ENCODE measurements at regions not wholly inside any gene's neighbourhood (a gene's known extent, or its start where the extent isn't known, plus 50 kb on each side); places are given as distances from the start of the nearest gene placed in this dataset.

DNA sequence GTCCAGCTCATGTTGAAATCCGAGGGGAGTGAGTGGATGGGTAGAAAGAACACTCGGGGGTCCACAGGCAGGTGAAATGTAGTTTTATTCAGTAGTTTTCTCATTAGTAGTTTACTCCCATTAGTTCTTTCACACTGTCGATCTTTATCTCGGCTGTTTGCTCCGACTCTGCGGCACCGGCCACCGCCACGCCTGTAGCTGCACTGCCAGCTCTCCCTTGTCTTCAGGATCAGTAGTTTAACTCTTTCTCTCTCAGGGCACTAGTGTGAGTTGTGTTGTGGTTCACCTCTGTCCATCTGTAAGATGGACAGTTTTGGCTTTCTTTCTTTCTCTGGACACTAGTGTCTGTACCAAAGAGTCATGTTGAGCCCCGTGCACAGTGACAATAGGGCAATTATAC is 195.7 kb downstream of the LMBRD1 start:
- Mint-ChIP-seq H3K9me3 (no peaks in the 10 kb centered on the region), H3K36me3 (ENCODE audit: low read depth) (no peaks in the 10 kb centered on the region), H3K4me3 (no peak overlapping the region), H3K4me1 (ENCODE audit: low read depth) (no peaks in the 10 kb centered on the region), H3K27me3 (peaks cover 16% of the 10 kb centered on the region), H3K27ac (no peak overlapping the region)
- TF ChIP-seq, protein P1, sequence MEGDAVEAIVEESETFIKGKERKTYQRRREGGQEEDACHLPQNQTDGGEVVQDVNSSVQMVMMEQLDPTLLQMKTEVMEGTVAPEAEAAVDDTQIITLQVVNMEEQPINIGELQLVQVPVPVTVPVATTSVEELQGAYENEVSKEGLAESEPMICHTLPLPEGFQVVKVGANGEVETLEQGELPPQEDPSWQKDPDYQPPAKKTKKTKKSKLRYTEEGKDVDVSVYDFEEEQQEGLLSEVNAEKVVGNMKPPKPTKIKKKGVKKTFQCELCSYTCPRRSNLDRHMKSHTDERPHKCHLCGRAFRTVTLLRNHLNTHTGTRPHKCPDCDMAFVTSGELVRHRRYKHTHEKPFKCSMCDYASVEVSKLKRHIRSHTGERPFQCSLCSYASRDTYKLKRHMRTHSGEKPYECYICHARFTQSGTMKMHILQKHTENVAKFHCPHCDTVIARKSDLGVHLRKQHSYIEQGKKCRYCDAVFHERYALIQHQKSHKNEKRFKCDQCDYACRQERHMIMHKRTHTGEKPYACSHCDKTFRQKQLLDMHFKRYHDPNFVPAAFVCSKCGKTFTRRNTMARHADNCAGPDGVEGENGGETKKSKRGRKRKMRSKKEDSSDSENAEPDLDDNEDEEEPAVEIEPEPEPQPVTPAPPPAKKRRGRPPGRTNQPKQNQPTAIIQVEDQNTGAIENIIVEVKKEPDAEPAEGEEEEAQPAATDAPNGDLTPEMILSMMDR (IDR thresholded peaks at IDR 0.05) = no peak
- no peak for ATAC-seq
- intact Hi-C loops (cut with micrococcal nuclease) = no loop called here
- no peak for DNase-seq
- ChIA-PET CTCF (no interaction called here), POLR2A (no interaction called here)

DNA sequence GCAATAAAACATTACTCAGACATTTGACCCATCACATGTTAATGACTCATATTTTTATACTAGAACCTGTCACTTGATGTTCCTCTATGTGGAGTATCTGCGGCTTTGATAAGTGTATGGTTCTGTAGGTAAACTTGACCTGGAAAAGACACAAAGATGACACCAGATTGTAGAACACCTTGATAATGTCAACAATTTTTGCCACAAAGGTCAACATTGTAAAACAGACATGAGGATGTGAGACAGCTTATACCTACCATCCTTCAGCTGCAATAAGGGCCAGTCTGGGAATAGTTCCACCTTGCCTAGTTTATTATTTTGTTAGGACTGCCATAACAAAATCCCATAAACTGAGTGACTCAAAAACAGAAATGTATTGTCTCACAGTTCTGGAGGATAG is 202.4 kb downstream of the LMBRD1 start:
- TF ChIP-seq, protein P1 (IDR thresholded peaks at IDR 0.05) = no peak

DNA sequence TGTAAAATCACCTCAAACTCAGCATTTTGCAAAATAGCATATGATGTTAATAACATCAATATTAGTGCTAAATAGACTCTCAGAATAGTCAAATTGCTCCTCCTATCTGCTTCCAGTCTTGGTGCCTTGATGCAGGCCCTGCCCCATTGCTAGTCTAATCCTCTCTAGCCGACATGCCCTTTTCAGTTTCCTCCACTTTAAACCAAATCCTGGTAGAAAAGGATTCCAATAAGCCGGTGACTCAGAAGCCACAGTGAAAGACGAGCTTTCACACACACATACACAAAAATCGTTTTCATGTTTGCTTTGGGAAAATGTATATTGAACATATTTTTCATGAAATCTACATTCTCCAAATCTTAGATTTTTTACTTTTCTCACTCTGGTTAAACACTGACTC is 203.1 kb downstream of the LMBRD1 start:
- H3K4me3 Mint-ChIP-seq = no peak overlapping the region
- no peaks in the 10 kb centered on the region for H3K36me3 Mint-ChIP-seq (ENCODE audit: low read depth)
- intact Hi-C loops (cut with micrococcal nuclease) = no loop called here
- H3K9me3 Mint-ChIP-seq = no peaks in the 10 kb centered on the region
- no peaks in the 10 kb centered on the region for H3K4me1 Mint-ChIP-seq (ENCODE audit: low read depth)
- DNase-seq = no peak
- ChIA-PET POLR2A (no interaction called here), CTCF (no interaction called here)
- H3K27me3 Mint-ChIP-seq = no peaks in the 10 kb centered on the region
- TF ChIP-seq, protein P1 (IDR thresholded peaks at IDR 0.05) = no peak
- H3K27ac Mint-ChIP-seq = no peak overlapping the region
- ATAC-seq = no peak

More for the DNA sequence above, 202.4 kb downstream of the LMBRD1 start:
- intact Hi-C loops (cut with micrococcal nuclease) = no loop called here
- no peak overlapping the region for H3K4me3 Mint-ChIP-seq
- H3K36me3 Mint-ChIP-seq (ENCODE audit: low read depth) = no peaks in the 10 kb centered on the region
- H3K4me1 Mint-ChIP-seq (ENCODE audit: low read depth) = no peaks in the 10 kb centered on the region
- POLR2A ChIA-PET = no interaction called here
- CTCF ChIA-PET = no interaction called here
- no peak overlapping the region for H3K27ac Mint-ChIP-seq
- H3K27me3 Mint-ChIP-seq = peaks cover 2% of the 10 kb centered on the region
- DNase-seq (no peak), ATAC-seq (no peak)
- no peaks in the 10 kb centered on the region for H3K9me3 Mint-ChIP-seq

DNA sequence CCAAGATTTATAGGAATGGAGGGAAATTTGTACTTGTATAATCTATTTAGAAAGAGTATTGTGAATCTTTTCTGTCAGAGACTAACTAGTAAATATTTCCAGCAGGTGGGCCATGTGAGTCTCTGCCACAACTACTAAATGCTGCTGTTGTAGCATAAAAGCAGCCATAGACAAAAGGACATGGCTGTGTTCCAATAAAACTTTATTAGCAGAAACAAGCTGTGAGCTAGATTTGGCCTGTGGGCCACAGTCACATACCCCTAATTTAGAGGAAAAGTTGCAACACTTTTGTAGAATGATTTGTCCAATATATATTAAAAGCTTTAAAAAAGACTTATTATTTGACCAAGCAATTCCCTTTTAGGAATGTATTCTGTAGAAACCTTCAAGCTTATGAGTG is 207.2 kb downstream of the LMBRD1 start:
- DNase-seq (no peak), ATAC-seq (no peak)
- ChIA-PET POLR2A (no interaction called here), CTCF (no interaction called here)
- no peaks in the 10 kb centered on the region for H3K9me3 Mint-ChIP-seq
- no peaks in the 10 kb centered on the region for H3K36me3 Mint-ChIP-seq (ENCODE audit: low read depth)
- no peak overlapping the region for H3K27ac Mint-ChIP-seq
- peaks cover 6% of the 10 kb centered on the region for H3K27me3 Mint-ChIP-seq
- intact Hi-C loops (cut with micrococcal nuclease) = no loop called here
- H3K4me1 Mint-ChIP-seq (ENCODE audit: low read depth) = peaks cover 8% of the 10 kb centered on the region
- TF ChIP-seq, protein P1 (IDR thresholded peaks at IDR 0.05) = no peak
- no peak overlapping the region for H3K4me3 Mint-ChIP-seq

DNA sequence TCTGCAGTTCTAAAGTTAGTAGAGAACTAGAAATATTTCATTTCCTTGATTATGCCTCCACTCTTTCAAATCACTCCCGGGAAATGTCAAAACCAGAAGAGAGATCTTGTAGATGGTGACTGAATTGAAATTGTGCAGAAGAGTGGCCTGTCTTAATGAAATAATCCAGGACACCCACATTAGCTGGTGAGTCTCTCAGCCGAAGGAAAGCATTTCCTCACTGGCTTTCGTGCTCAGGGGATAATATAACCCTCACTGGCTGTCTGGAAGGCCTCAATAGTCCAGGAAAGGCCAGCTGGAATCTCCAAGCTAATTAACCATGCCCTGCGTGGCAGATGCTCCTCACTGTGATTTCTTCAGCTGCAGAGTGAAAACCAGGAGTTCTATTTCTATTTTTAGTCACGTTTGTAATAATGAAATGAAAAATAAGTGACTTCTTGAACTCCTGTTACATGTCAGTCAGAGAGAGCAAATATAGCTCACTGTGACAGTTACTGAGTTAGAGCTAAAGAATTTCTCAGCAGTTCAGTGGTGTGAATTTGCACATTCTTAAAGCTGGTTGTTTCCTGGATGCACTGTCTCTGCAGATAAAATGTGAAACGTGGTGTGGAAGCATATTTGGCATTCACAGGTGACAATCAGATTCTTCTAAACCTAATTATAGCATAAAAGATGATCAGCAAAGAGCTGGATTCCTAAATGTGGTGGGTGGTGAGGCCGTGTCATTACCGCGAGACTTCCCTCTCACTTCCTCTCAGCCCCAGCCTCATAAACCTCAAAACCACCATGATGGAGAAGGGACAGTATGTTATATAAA is 211.7 kb downstream of the LMBRD1 start:
- Mint-ChIP-seq H3K4me1 (ENCODE audit: low read depth) (peaks cover 20% of the 10 kb centered on the region), H3K9me3 (no peaks in the 10 kb centered on the region), H3K27ac (no peak overlapping the region), H3K4me3 (no peak overlapping the region), H3K36me3 (ENCODE audit: low read depth) (no peaks in the 10 kb centered on the region), H3K27me3 (peaks cover 19% of the 10 kb centered on the region)
- intact Hi-C loops (cut with micrococcal nuclease) = no loop called here
- ATAC-seq = peak; percentile 53
- peak; percentile 36 for DNase-seq
- TF ChIP-seq, protein P1 (IDR thresholded peaks at IDR 0.05) = no peak
- CTCF ChIA-PET = no interaction called here
- POLR2A ChIA-PET = no interaction called here

Data from activated CD8-positive, alpha-beta T cell treated with anti-CD3 and anti-CD28 coated beads for 36 hours (primary cell).